ENCODE measurements at regions not wholly inside any gene's neighbourhood (a gene's known extent, or its start where the extent isn't known, plus 50 kb on each side); places are given as distances from the start of the nearest gene placed in this dataset.
A peak's percentile ranks its signal among the peaks of the same experiment; 100 is the strongest.

- TF ChIP-seq, protein P1, sequence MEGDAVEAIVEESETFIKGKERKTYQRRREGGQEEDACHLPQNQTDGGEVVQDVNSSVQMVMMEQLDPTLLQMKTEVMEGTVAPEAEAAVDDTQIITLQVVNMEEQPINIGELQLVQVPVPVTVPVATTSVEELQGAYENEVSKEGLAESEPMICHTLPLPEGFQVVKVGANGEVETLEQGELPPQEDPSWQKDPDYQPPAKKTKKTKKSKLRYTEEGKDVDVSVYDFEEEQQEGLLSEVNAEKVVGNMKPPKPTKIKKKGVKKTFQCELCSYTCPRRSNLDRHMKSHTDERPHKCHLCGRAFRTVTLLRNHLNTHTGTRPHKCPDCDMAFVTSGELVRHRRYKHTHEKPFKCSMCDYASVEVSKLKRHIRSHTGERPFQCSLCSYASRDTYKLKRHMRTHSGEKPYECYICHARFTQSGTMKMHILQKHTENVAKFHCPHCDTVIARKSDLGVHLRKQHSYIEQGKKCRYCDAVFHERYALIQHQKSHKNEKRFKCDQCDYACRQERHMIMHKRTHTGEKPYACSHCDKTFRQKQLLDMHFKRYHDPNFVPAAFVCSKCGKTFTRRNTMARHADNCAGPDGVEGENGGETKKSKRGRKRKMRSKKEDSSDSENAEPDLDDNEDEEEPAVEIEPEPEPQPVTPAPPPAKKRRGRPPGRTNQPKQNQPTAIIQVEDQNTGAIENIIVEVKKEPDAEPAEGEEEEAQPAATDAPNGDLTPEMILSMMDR (IDR thresholded peaks at IDR 0.05; ENCODE audit: unreplicated experiment): no peak
- Mint-ChIP-seq H3K27ac (ENCODE audit: low read depth, unreplicated experiment) (no peak overlapping the region), H3K4me3 (ENCODE audit: unreplicated experiment) (no peak overlapping the region), H3K4me1 (ENCODE audit: insufficient read depth, unreplicated experiment) (peaks cover 6% of the 10 kb centered on the region), H3K36me3 (ENCODE audit: insufficient read depth, unreplicated experiment) (no peaks in the 10 kb centered on the region), H3K9me3 (ENCODE audit: unreplicated experiment) (no peaks in the 10 kb centered on the region), H3K27me3 (ENCODE audit: insufficient read depth, unreplicated experiment) (no peaks in the 10 kb centered on the region)
- intact Hi-C loops (cut with micrococcal nuclease): no loop called here
- no TSS peak for BruUV-seq (replicated peaks)
- POLR2A ChIA-PET: no interaction called here
- no peak for DNase-seq (ENCODE audit: unreplicated experiment)
- CTCF ChIA-PET: no interaction called here
Measured at GRCh38 chr16:88284626-88285513, 97.9 kb upstream of the ZNF469 start.

DNA sequence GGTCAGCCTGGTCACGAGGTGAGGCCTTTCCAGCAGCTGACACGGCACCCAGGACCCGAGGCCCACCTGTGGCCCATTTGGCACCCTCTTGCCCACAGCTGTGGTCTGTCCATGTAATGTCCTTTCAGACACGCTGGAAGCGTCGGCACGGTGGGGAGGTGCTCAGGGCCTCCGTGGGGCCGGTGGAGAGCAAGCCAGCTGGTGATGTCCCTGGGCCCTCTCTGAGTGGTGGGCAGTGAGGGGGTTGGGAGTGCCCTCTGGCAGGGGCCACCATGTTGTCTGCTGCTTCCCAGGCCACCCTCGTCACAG, 97.3 kb upstream of the ZNF469 start:
- BruUV-seq (replicated peaks): no TSS peak
- H3K4me3 Mint-ChIP-seq (ENCODE audit: unreplicated experiment): no peak overlapping the region
- TF ChIP-seq, protein P1 (IDR thresholded peaks at IDR 0.05; ENCODE audit: unreplicated experiment): no peak
- H3K36me3 Mint-ChIP-seq (ENCODE audit: insufficient read depth, unreplicated experiment): no peaks in the 10 kb centered on the region
- POLR2A ChIA-PET: no interaction called here
- no peak overlapping the region for H3K27ac Mint-ChIP-seq (ENCODE audit: low read depth, unreplicated experiment)
- H3K27me3 Mint-ChIP-seq (ENCODE audit: insufficient read depth, unreplicated experiment): no peaks in the 10 kb centered on the region
- no peaks in the 10 kb centered on the region for H3K9me3 Mint-ChIP-seq (ENCODE audit: unreplicated experiment)
- CTCF ChIA-PET: no interaction called here
- H3K4me1 Mint-ChIP-seq (ENCODE audit: insufficient read depth, unreplicated experiment): peaks cover 6% of the 10 kb centered on the region
- DNase-seq (ENCODE audit: unreplicated experiment): no peak
- intact Hi-C loops (cut with micrococcal nuclease): no loop called here

DNA sequence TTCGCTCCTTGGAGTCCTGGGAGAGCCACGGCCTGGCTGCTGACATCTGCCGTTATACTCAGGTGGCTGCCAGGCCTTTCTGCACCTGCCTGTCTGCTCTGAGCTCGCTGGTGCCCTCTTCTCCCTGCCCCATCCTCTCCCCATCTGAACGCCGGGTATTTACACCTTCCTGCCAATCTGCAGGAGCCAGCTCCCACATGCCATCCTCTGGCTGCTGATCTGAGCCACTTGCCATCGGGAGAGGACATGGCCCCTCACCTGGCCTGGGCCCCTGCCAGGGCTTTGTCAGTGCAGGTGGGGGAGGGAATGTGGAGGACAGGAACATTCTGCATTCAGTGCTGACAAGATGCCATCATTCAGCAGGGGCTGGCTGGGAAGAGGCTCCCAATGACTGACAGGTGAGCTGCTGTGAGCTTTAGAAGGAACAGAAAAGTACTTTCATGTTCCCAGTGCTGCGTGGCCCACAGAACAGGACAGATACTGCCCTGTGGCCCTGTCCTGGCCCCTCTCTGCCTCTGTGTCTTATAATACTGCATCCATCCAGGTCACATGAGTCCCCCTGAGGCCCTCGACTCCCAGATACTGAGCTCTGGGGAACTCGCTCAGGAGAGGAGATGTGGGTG, 96.3 kb upstream of the ZNF469 start:
- no peaks in the 10 kb centered on the region for H3K9me3 Mint-ChIP-seq (ENCODE audit: unreplicated experiment)
- H3K27me3 Mint-ChIP-seq (ENCODE audit: insufficient read depth, unreplicated experiment): no peaks in the 10 kb centered on the region
- ChIA-PET POLR2A (no interaction called here), CTCF (interaction anchor here (0.5 kb wide), 1 partner anchor 54 kb away, joined by 3 read pairs; no protein-coding TSS in a partner anchor)
- peaks cover 6% of the 10 kb centered on the region for H3K4me1 Mint-ChIP-seq (ENCODE audit: insufficient read depth, unreplicated experiment)
- H3K36me3 Mint-ChIP-seq (ENCODE audit: insufficient read depth, unreplicated experiment): no peaks in the 10 kb centered on the region
- H3K27ac Mint-ChIP-seq (ENCODE audit: low read depth, unreplicated experiment): no peak overlapping the region
- BruUV-seq (replicated peaks): no TSS peak
- TF ChIP-seq, protein P1 (IDR thresholded peaks at IDR 0.05; ENCODE audit: unreplicated experiment): no peak
- H3K4me3 Mint-ChIP-seq (ENCODE audit: unreplicated experiment): no peak overlapping the region
- intact Hi-C loops (cut with micrococcal nuclease): no loop called here
- no peak for DNase-seq (ENCODE audit: unreplicated experiment)

DNA sequence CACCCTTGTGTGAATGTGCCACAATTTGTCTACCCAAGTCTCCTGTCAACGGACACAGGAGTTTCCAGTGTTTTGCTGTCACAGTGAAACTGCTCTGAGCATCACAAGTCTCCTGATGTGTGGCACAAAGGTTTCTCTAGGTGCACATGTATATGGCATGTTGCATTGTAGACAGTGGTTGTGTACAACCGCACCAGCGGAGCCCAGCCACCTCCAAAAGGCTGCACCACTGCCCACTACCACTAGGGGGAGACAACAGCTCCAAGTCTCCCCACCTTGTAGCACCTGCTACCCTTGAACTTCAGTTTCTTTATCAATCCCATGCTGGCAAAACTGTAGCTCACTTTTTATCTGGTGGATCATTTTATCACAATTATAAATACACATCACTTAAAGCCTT, 95.5 kb upstream of the ZNF469 start:
- CTCF ChIA-PET: no interaction called here
- Mint-ChIP-seq H3K4me3 (ENCODE audit: unreplicated experiment) (no peak overlapping the region), H3K9me3 (ENCODE audit: unreplicated experiment) (no peaks in the 10 kb centered on the region), H3K27me3 (ENCODE audit: insufficient read depth, unreplicated experiment) (no peaks in the 10 kb centered on the region), H3K27ac (ENCODE audit: low read depth, unreplicated experiment) (no peak overlapping the region), H3K4me1 (ENCODE audit: insufficient read depth, unreplicated experiment) (peaks cover 1% of the 10 kb centered on the region), H3K36me3 (ENCODE audit: insufficient read depth, unreplicated experiment) (no peaks in the 10 kb centered on the region)
- BruUV-seq (replicated peaks): no TSS peak
- POLR2A ChIA-PET: no interaction called here
- TF ChIP-seq, protein P1 (IDR thresholded peaks at IDR 0.05; ENCODE audit: unreplicated experiment): peak; percentile 70
- intact Hi-C loops (cut with micrococcal nuclease): no loop called here
- DNase-seq (ENCODE audit: unreplicated experiment): peak; percentile 36

Measured in MCF 10A (cell line).